Natural killer cell (primary cell): ENCODE measurements at regions not wholly inside any gene's neighbourhood (a gene's known extent, or its start where the extent isn't known, plus 50 kb on each side); places are given as distances from the start of the nearest gene placed in this dataset.

ENCODE experiments used
- ATAC-seq, 3 donors: fragments of 150-1000 bp in 2 of 3; fragments of 200-7000 bp in 1 of 3; cut with Tn5 transposase; 1 replicate in 1 of 3; 2 replicates in 2 of 3; pipeline ENCODE4 v1.10.0; 2021; ENCODE audit warnings: mild to moderate bottlenecking in 2 of 3, moderate library complexity in 2 of 3
- DNase-seq, 2 donors: peaks; one replicate each; pipeline versions ENCODE4 v3.0.0 to v3.0.0-alpha.2; 2013 to 2021; ENCODE audit warnings: mixed read lengths in 1 of 2
- H3K27ac ChIP-seq: one replicate; pipeline ENCODE4 v1.5.1; 2013; ENCODE audit warnings: mild to moderate bottlenecking, low read length
- H3K27me3 ChIP-seq: one replicate; pipeline ENCODE4 v1.6.1; 2013; ENCODE audit warnings: low read length; ENCODE audit not compliant: control insufficient read depth, insufficient read depth
- H3K36me3 ChIP-seq: one replicate; pipeline ENCODE4 v1.6.1; 2013; ENCODE audit warnings: low read length; ENCODE audit not compliant: control insufficient read depth, insufficient read depth
- H3K4me1 ChIP-seq: one replicate; pipeline ENCODE4 v1.6.1; 2013; ENCODE audit warnings: low read length; ENCODE audit not compliant: control insufficient read depth, insufficient read depth
- H3K4me3 ChIP-seq: one replicate; pipeline ENCODE4 v1.5.1; 2013; ENCODE audit warnings: low read length
- H3K9me3 ChIP-seq: one replicate; pipeline ENCODE4 v1.6.1; 2013; ENCODE audit warnings: low read length; ENCODE audit not compliant: control insufficient read depth, insufficient read depth
- H3K27ac Mint-ChIP-seq, 2 donors: one replicate each; pipeline ENCODE4 v1.8.0; 2022; ENCODE audit warnings: mild to moderate bottlenecking in 2 of 2, mixed read lengths in 2 of 2, moderate library complexity in 1 of 2
- H3K27me3 Mint-ChIP-seq, 2 donors: one replicate each; pipeline ENCODE4 v1.8.0; 2022; ENCODE audit warnings: low read depth in 2 of 2, mixed read lengths in 2 of 2
- H3K36me3 Mint-ChIP-seq: one replicate; pipeline ENCODE4 v1.8.0; 2022; ENCODE audit warnings: mixed read lengths
- H3K4me1 Mint-ChIP-seq, 2 donors: one replicate each; pipeline ENCODE4 v1.8.0; 2022; ENCODE audit warnings: mixed read lengths in 2 of 2
- H3K4me3 Mint-ChIP-seq: one replicate; pipeline ENCODE4 v1.8.0; 2022; ENCODE audit warnings: mild to moderate bottlenecking, moderate library complexity, mixed read lengths
- H3K9me3 Mint-ChIP-seq, 2 donors: one replicate each; pipeline ENCODE4 v1.8.0; 2022; ENCODE audit warnings: mixed read lengths in 2 of 2
- WGBS: methylation state at CpG from one replicate; pipeline ENCODE4 v1.1.7; 2013; ENCODE audit warnings: missing lambda C conversion rate; ENCODE audit not compliant: insufficient coverage; 5-methylcytosine and 5-hydroxymethylcytosine counted together
- intact Hi-C: fragments of 100-400 bp; cut with micrococcal nuclease; formaldehyde crosslinking; loops from one replicate; pipeline ENCODE4 v1.14.2; 2022
- TF ChIP-seq, protein P1 (sequence below): fragments of 200-600 bp; IDR thresholded peaks from one replicate; pipeline ENCODE4 v1.8.0; 2022; ENCODE audit warnings: antibody characterized with exemption

DNA sequence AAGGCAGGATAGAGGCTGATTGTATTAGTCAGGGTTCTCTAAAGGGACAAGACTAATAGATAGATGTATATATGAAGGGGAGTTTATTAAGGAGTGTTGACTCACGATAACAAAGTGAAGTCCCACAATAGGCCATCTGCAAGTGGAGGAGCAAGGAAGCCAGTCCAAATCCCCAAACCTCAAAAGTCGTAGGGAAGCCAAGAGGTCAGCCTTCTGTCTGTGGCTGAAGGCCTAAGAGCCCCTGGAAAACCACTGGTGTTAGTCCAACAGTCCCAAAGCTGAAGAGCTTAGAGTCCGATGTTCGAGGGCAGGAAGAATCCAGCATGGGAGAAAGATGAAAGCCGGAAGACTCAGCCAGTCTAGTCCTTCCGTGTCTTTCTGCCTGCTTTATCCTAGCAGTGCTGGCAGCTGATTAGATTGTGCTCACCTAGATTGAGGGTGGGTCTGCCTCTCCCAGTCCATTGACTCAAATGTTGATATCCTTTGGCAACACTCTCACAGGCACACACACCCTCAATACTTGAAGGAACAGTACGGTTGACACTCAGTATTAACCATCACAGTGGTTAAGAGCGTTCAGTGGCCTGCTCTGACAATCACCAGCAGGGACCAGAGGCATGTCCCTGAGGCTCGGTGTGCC, 135.6 kb downstream of the CSNK2A3 start:
- Mint-ChIP-seq H3K4me3 (no peak overlapping the region), H3K27ac (no peak overlapping the region), H3K36me3 (no peaks in the 10 kb centered on the region), H3K27me3 (peaks cover 10 to 27% of the 10 kb centered on the region in 2 donors), H3K4me1 (no peaks in the 10 kb centered on the region), H3K9me3 (no peaks in the 10 kb centered on the region)
- Histone ChIP-seq H3K9me3 (no peaks in the 10 kb centered on the region), H3K27me3 (no peaks in the 10 kb centered on the region), H3K4me1 (no peaks in the 10 kb centered on the region), H3K27ac (no peak overlapping the region), H3K4me3 (no peak overlapping the region), H3K36me3 (no peaks in the 10 kb centered on the region)
- WGBS: 92% methylated on average over 9 of the region's 9 CpGs
- TF ChIP-seq, protein P1, sequence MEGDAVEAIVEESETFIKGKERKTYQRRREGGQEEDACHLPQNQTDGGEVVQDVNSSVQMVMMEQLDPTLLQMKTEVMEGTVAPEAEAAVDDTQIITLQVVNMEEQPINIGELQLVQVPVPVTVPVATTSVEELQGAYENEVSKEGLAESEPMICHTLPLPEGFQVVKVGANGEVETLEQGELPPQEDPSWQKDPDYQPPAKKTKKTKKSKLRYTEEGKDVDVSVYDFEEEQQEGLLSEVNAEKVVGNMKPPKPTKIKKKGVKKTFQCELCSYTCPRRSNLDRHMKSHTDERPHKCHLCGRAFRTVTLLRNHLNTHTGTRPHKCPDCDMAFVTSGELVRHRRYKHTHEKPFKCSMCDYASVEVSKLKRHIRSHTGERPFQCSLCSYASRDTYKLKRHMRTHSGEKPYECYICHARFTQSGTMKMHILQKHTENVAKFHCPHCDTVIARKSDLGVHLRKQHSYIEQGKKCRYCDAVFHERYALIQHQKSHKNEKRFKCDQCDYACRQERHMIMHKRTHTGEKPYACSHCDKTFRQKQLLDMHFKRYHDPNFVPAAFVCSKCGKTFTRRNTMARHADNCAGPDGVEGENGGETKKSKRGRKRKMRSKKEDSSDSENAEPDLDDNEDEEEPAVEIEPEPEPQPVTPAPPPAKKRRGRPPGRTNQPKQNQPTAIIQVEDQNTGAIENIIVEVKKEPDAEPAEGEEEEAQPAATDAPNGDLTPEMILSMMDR: no peak
- intact Hi-C loops: no loop called here
- no peak for DNase-seq
- no peak for ATAC-seq

DNA sequence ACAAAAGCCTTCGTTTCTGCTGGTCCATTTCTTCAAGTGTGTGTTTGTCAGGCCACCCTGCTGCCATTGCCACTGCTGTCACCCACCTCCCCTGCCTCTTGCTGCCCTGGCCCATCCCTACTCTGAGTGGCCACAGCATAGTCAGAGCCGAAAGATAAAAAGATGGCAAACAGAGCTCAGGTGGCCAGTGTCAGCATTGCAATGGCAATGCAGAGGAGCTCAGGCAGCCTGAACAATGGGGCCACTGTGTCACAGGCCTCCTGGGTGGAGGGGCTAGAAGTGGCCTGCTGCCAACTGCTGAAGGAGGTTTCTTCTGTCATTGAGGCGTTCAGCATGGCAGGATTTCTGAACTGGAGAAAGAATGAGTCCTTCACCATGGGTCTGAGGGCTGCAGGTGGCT, 137.1 kb downstream of the CSNK2A3 start:
- H3K36me3 ChIP-seq: no peaks in the 10 kb centered on the region
- TF ChIP-seq, protein P1: no peak
- Mint-ChIP-seq H3K27me3 (peaks cover 10 to 27% of the 10 kb centered on the region in 2 donors), H3K27ac (no peak overlapping the region), H3K4me3 (no peak overlapping the region), H3K36me3 (no peaks in the 10 kb centered on the region), H3K4me1 (no peaks in the 10 kb centered on the region), H3K9me3 (no peaks in the 10 kb centered on the region)
- DNase-seq (no peak), ATAC-seq (no peak)
- intact Hi-C loops: no loop called here
- H3K27ac ChIP-seq: no peak overlapping the region
- 63% methylated on average over 3 of the region's 3 CpGs for WGBS
- no peaks in the 10 kb centered on the region for H3K4me1 ChIP-seq
- no peaks in the 10 kb centered on the region for H3K27me3 ChIP-seq
- H3K4me3 ChIP-seq: no peak overlapping the region
- no peaks in the 10 kb centered on the region for H3K9me3 ChIP-seq

DNA sequence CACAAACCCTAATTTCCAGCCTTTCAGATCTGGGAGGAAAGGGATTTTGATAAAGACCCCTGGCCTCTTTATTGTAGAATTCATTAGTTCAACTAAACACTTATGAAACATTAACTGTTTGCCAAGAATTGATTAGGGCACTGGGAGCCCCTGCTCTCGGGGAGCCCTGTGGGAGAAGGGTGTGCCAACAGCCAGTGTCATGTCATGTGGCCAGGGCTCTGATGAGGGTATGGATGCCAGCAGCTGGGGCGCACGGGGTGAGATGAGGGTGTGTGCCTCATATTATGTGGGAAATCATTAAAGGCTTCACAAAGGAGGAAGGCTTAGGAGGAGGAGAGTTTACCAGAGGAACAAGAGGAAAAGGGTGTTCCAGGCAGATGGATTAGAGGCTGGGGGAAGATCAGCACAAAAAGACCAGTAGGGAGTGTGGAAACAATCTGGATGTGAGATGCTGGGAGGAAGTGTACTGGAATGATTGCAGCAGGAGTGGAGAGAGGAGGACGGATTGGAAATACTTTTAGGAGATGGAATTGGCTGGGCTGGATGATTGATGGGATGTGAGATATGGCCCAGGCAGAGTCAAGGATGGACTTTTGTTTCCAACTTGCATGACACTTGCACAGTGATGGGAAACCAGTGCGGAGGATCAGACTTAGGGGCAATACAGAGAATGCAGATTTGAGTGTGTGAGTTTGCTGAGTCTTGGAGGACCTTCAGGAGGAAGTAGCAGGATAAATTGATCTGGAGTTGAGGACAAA, 137.8 kb downstream of the CSNK2A3 start:
- 87% methylated on average over 5 of the region's 5 CpGs for WGBS
- Mint-ChIP-seq H3K27ac (no peak overlapping the region), H3K36me3 (no peaks in the 10 kb centered on the region), H3K27me3 (peaks cover 10 to 27% of the 10 kb centered on the region in 2 donors), H3K4me3 (no peak overlapping the region), H3K4me1 (no peaks in the 10 kb centered on the region), H3K9me3 (no peaks in the 10 kb centered on the region)
- intact Hi-C loops: no loop called here
- ATAC-seq (no peak), DNase-seq (no peak)
- Histone ChIP-seq H3K27me3 (no peaks in the 10 kb centered on the region), H3K9me3 (no peaks in the 10 kb centered on the region), H3K27ac (no peak overlapping the region), H3K4me1 (no peaks in the 10 kb centered on the region), H3K4me3 (no peak overlapping the region), H3K36me3 (no peaks in the 10 kb centered on the region)
- TF ChIP-seq, protein P1: no peak
